ENCODE measurements at regions not wholly inside any gene's neighbourhood (a gene's known extent, or its start where the extent isn't known, plus 50 kb on each side); places are given as distances from the start of the nearest gene placed in this dataset.
"Not testable (repeated sequence)": the region's sequence is repeated elsewhere in the genome, so short reads cannot be mapped to it uniquely, and the experiment has no call there.

GRCh38 chr2:125216321-125216720 lies 1191.2 kb downstream of the CNTNAP5 start:
- no peak for DNase-seq (ENCODE audit: low read depth in 2 of 2)

DNA sequence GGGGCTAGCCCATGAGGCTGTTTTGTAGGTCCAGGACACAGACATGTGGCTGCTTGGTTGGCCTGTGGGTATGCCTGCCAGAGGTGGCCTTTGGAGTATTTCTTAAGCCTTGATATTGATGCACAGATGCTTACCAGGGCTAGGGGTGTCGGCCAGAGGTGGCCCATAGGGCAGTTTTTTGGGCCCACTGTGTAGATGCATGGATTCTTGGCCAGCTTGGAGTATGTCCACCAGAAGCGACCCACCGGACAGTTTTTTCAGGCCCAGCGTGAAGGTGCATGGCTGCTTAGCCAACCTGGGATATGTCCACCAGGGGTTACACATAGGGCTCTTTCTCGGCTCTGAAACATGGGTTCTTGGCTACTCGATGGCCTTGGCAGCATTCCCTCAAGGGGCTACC lies 1199.1 kb downstream of the CNTNAP5 start:
- DNase-seq (ENCODE audit: low read depth in 2 of 2), result no peak

DNA sequence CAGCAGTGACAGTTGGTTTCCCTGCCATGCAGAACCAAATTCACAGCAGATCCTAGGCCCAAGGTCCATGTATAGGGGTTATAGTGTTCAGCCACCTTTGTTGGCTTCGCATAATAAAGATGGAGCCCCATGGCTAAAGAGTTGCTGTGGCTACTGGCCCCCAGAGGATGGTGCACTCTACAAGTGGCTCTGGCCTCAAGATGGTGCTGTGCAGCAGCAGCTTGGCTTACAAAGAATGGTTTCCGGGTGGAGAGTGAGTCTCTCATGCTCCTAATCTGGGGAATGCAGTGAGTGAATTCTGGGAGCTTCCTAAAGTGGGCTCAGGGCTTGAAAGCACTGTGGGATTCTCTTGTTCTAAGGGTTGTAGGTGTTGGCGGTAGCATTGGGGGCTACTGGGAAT lies 1199.7 kb downstream of the CNTNAP5 start:
- no peak for DNase-seq (ENCODE audit: low read depth in 2 of 2)

DNA sequence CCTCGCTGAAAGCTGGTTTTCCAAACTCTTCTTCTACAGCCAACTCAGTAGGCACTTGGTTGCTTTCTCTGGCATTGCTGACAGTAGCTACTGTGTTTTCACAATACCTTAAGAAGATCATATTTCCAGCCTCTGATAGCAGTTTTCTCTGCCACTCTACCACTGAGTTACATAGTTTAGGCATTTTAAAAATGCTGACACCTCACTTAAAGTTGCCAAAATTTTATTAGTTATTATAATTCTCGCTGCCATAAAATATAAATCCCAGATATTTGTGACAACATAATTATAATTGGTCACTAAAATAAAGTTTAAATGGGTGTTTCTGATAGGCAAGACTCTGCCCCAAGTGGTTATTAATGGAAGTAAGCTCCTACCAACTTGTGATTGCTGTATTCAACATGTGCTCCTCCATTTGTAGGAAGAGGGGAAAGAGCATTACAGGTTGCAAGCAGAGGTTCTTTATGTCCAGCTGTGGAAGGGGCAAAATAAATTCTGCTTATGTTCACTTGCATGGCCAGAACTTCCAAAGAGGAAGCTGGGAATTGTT lies 1202.8 kb downstream of the CNTNAP5 start:
- DNase-seq (ENCODE audit: low read depth in 2 of 2), result no peak

DNA sequence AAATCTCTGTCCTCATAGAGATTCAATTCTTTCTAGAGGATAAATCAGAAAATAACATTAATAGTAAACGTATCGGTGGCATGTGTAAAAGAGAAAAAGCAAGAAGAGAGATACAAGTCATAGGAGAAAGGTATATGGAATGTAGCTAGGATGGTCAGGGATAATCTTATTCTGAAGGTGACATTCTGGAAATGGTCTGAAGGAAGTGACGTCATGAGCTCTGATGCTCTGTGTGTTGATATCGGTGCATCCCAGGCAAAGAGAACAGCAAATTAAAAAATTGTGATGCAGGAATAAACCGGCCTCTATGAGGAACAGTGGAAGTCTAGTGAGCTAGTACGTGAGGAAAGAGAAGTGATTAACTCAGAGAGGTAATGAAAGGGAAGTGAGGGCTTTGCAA lies 1215.8 kb downstream of the CNTNAP5 start:
- no peak for DNase-seq (ENCODE audit: low read depth in 2 of 2)

DNA sequence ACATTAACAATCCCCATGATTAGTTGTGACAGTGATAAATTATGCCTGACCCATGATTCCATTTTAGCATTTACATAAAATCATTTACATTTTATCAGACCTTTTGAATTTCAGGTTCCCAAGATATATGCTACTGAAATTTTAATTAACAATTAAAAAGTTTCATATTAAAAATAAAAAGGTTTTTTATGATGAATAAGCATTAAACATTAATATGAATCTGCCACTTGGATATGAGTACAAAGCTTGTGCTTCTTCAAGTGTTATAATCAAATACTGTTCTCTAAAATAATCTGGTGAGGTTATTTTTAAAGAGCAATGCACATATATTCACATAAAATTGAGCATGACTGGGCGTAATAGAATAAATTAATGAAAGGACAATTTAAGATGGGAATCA lies 1218.0 kb downstream of the CNTNAP5 start:
- DNase-seq (ENCODE audit: low read depth in 2 of 2), result no peak

DNA sequence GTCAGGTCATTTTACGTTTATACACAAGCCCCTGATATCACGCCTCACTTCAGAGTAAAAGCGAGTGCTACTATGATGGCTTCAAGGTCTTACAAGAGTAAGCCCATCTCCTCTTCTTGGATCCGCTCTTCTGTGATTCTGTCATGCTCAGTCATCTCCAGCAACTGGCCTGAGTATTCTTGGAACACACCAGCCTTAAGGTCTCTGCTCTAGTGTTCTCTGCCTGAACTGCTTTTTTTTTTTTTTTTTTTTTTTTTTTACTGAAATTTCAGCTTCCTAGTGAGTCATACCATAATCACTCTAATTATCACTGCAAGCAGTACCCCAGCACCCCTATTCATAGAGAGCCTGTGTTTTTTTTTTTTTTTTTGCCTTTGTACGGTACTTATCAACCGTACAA lies 1228.9 kb downstream of the CNTNAP5 start:
- DNase-seq (ENCODE audit: low read depth in 2 of 2), result no peak

DNA sequence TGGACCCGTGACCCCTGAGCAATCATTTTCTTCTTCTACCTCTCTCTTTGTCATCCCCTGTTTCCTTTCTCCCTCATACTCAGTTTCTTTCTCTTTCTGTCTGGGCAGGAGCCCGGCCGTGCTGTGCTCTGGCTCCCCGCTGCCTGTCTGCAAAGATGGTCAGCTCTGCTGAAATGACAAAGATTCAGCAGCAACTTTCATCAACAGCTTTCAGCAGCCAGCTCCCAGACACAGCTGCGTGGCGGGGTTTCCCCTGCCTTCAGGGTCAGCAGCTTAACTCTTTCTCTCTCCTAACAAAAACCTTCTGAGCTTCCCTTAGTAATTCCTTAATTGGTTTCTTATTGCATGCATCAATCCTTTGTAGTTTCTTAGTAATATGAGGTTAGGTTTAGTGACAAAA lies 1234.4 kb downstream of the CNTNAP5 start:
- DNase-seq (ENCODE audit: low read depth in 2 of 2), result no peak

- DNase-seq (ENCODE audit: low read depth in 2 of 2), result not testable (repeated sequence)
These were observed 1235.4 kb downstream of the CNTNAP5 start for GRCh38 chr2:125260366-125260930.

- no peak for DNase-seq (ENCODE audit: low read depth in 2 of 2)
These were observed 1239.4 kb downstream of the CNTNAP5 start for GRCh38 chr2:125264453-125264852.

GRCh38 chr2:125267683-125268082 lies 1242.6 kb downstream of the CNTNAP5 start:
- no peak for DNase-seq (ENCODE audit: low read depth in 2 of 2)

GRCh38 chr2:125272651-125273050 lies 1247.6 kb downstream of the CNTNAP5 start:
- DNase-seq (ENCODE audit: low read depth in 2 of 2), result no peak

DNA sequence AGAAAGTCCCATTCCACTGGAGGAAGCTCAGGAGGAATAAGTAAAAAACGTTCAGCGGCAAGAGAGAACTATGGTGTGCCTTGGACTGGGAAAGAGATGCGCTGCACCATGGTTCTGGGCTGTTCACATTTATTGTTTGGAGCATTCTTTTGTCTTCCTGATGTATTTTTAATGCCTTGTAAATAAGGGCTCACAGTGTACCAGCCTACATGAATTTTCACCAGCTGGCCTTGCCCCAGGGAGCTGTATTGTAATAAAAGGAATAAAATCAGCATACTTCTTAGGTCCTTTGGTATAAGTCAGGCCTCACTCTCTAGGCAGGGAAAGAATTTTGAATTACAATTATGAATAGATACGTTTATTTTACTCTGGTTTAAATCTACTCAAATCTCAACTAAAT lies 1249.6 kb downstream of the CNTNAP5 start:
- DNase-seq (ENCODE audit: low read depth in 2 of 2), result no peak

DNA sequence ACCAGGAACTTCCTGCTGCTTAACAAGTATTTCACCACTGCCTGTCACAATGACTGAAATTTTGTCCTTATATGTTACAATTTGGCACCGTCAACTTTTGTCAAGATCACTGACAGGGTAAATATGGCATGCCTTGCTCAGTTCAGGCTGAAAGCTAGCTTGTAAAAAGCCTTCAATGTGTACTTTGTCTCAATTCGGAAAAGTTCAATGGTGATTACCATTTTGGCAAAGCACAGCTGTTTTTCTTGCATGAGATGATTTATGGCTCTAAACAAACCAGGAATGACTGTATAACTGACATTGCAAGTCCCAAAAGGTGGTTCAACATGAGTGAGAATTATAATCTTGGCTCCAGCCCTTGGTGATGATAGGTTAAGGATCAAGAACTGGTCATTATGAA lies 1255.2 kb downstream of the CNTNAP5 start:
- DNase-seq (ENCODE audit: low read depth in 2 of 2), result no peak

GRCh38 chr2:125281242-125281641 lies 1256.2 kb downstream of the CNTNAP5 start:
- no peak for DNase-seq (ENCODE audit: low read depth in 2 of 2)

- DNase-seq (ENCODE audit: low read depth in 2 of 2), result no peak
These were observed 1271.7 kb downstream of the CNTNAP5 start for GRCh38 chr2:125296742-125297141.

GRCh38 chr2:125310657-125311364 lies 1285.7 kb downstream of the CNTNAP5 start:
- no peak for DNase-seq (ENCODE audit: low read depth in 2 of 2)

- no peak for DNase-seq (ENCODE audit: low read depth in 2 of 2)
These were observed 1287.3 kb downstream of the CNTNAP5 start for GRCh38 chr2:125312342-125312741.

- no peak for DNase-seq (ENCODE audit: low read depth in 2 of 2)
These were observed 1288.7 kb downstream of the CNTNAP5 start for GRCh38 chr2:125313806-125314205.

DNA sequence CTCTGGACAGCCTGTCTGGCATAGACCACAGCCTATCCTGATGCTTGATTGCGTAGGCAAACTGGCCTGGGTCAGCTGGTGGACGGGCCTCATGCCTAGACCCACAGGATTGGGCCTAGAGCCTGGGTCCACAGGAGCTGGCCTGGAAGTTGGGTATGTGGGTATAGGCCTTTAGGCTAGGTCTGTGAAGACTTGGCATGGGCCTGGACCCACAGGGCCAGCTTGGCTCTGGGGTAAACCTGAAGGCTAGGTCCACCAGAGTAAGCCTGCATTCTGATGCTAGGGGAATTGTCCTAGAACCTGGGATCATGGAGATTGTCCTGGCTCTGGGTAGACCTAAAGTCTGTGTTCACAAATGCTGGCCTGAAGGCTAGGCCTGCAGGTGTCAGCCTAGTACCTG lies 1293.7 kb downstream of the CNTNAP5 start:
- no peak for DNase-seq (ENCODE audit: low read depth in 2 of 2)

DNA sequence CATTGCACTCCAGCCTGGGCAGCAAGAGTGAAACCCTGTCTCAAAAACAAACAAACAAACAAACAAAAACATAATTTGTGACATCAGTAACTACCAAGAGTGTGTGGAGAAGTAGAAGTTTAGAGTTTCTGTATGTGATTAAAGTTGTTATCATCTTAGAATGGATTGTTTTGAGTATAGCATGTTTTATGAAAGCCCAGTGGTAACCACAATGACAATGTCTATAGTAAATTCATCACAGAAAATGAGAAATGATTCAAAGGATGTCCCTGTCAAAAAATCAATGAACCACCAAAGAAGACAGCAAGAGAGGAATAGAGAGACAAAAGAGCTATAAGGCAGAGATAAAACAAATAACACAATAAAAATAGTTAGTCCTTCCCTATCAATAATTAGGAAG lies 1299.2 kb downstream of the CNTNAP5 start:
- no peak for DNase-seq (ENCODE audit: low read depth in 2 of 2)

DNA sequence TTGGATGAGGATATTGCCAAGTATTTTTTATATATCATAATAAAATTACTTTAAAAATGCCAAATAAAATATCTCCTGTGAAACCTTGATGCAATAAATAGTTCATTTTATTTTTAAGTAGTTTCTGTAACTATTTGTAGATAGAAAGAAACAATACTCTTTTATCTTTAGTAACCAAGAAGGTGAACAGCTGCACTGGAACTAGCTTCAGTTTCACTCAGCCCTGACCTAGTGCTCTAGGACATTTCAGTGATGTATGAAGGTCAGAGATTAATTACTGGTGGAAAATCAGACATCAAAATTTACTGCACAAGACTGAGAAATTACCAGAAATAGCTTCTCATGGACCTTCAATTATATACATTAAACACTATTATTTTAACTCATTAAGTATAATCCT lies 1305.0 kb downstream of the CNTNAP5 start:
- DNase-seq (ENCODE audit: low read depth in 2 of 2), result no peak

- no peak for DNase-seq (ENCODE audit: low read depth in 2 of 2)
These were observed 1314.6 kb upstream of the GYPC start for GRCh38 chr2:125341353-125341752.

DNA sequence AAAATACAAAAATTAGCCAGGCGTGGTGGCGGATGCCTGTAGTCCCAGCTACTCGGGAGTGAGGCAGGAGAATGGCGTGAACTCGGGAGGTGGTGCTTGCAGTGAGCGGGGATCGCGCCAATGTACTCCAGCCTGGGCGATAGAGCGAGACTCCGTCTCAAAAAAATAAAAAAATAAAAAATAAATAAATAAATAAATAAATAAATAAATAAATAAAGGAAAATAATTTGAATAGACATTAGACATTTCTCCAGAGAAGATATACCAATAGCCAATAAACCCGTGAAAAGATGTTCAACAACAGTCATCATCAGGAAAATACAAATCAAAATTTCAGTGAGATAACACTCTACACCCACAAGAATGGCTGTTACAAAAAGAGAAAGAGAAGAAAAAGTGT lies 1302.4 kb upstream of the GYPC start:
- DNase-seq (ENCODE audit: low read depth in 2 of 2), result not testable (repeated sequence)
